ACC112 (cell line): ENCODE measurements at regions not wholly inside any gene's neighbourhood (a gene's known extent, or its start where the extent isn't known, plus 50 kb on each side); places are given as distances from the start of the nearest gene placed in this dataset.
"Not testable (repeated sequence)": the region's sequence is repeated elsewhere in the genome, so short reads cannot be mapped to it uniquely, and the experiment has no call there.

Experiments used
- H2AFZ ChIP-seq: fragments of 200-600 bp; sonication (generic); one replicate; pipeline ENCODE4 v1.6.0; 2017; ENCODE audit warnings: antibody characterized with exemption, low read length; ENCODE audit not compliant: unreplicated experiment
- H3K27ac ChIP-seq: fragments of 200-600 bp; sonication (generic); 2 replicates; pipeline ENCODE4 v1.5.1; 2014; ENCODE audit warnings: low read depth, mild to moderate bottlenecking, antibody characterized with exemption, low read length, moderate library complexity
- H3K27me3 ChIP-seq: fragments of 200-600 bp; sonication (generic); 2 replicates; pipeline ENCODE4 v1.6.1; 2014; ENCODE audit warnings: mild to moderate bottlenecking, antibody characterized with exemption, low read length, moderate library complexity, mixed read lengths; ENCODE audit not compliant: insufficient read depth
- H3K36me3 ChIP-seq: fragments of 200-600 bp; sonication (generic); 2 replicates; pipeline ENCODE4 v1.6.1; 2016; ENCODE audit warnings: mild to moderate bottlenecking, antibody characterized with exemption, low read length, moderate library complexity, mixed read lengths; ENCODE audit not compliant: insufficient read depth
- H3K4me1 ChIP-seq: fragments of 200-600 bp; sonication (generic); one replicate; pipeline ENCODE4 v1.6.1; 2016; ENCODE audit warnings: low read length, mixed read lengths; ENCODE audit not compliant: insufficient read depth, unreplicated experiment, control insufficient read depth
- H3K4me3 ChIP-seq: fragments of 200-600 bp; sonication (generic); 2 replicates; pipeline ENCODE4 v1.5.1; 2014; ENCODE audit warnings: mild to moderate bottlenecking, low read depth, low read length
- H3K79me2 ChIP-seq: fragments of 200-600 bp; sonication (generic); one replicate; pipeline ENCODE4 v1.6.0; 2016; ENCODE audit warnings: low read length; ENCODE audit not compliant: control insufficient read depth, unreplicated experiment, insufficient read depth

GRCh38 chr3:130151555-130151954 lies 69.9 kb downstream of the ALG1L2 start:
- not testable (repeated sequence) for H3K79me2 ChIP-seq, H3K27ac ChIP-seq, H2AFZ ChIP-seq, H3K4me1 ChIP-seq, H3K4me3 ChIP-seq, H3K27me3 ChIP-seq, H3K36me3 ChIP-seq

- not testable (repeated sequence) for H3K27ac ChIP-seq, H3K27me3 ChIP-seq, H3K79me2 ChIP-seq, H3K4me1 ChIP-seq, H3K4me3 ChIP-seq, H2AFZ ChIP-seq, H3K36me3 ChIP-seq
Measured at GRCh38 chr3:130153247-130153646, 71.6 kb downstream of the ALG1L2 start.

DNA sequence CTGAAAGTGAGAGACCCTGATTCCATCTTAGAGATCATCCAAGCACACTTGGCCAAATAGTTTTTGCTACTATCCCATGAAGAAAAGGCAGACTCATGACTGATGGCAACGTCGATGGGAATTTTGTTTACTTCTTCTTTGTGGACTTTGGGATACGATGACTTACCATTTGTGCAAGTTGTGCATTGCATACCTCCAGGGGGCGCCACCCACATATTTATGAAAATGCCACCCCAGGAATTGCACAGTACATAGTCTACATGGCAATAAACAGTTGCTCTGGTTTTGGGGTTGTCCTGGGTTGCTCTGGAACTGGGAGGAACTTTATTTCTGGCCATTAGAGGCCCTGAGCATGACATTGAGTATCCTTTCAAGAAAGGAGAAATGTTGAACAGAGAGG lies 73.8 kb downstream of the ALG1L2 start:
- not testable (repeated sequence) for H3K27me3 ChIP-seq, H2AFZ ChIP-seq, H3K36me3 ChIP-seq, H3K79me2 ChIP-seq, H3K4me1 ChIP-seq, H3K27ac ChIP-seq, H3K4me3 ChIP-seq

DNA sequence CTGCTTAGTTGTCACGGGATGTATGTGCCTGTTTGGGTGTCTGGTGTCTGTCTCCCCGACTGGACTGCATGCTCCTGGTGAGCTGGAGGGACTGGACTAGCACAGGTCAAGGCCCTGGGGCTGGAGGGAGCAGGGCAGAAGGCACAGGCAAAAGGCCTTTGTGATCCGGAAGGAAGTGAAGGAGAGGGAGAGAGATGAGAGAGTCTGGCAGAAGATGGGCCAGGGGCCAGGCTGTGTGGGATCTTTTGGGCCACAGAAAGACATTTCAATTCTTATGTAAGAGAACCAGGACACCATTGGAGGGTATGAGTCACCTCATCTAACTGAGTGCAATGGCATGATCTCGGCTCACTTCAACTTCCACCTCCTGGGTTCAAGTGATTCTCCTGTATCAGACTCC lies 85.2 kb downstream of the ALG1L2 start:
- not testable (repeated sequence) for H2AFZ ChIP-seq, H3K4me1 ChIP-seq, H3K4me3 ChIP-seq, H3K27ac ChIP-seq, H3K79me2 ChIP-seq, H3K27me3 ChIP-seq, H3K36me3 ChIP-seq

DNA sequence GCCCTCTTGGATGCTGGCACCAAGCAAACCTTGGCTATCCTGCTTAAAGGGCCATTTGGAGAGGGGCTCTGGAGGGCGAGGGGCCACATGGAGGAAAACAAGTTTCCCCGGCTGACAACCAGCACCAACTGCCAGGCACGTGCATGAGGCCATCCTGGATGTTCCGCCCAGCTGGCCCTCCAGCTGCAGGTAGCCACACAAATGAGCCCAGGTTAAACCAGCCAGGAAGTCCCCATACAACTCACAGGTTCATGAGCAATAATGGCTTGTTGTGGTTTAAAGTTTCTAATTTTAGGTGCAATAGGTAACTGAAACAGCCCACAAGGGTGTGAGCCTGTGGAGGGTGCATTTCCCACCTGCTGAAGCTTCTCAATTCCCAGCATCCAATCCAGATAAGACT lies 93.6 kb downstream of the ALG1L2 start:
- H3K36me3 ChIP-seq, H3K4me1 ChIP-seq, H3K4me3 ChIP-seq, H3K27me3 ChIP-seq, H3K27ac ChIP-seq, H2AFZ ChIP-seq, H3K79me2 ChIP-seq: not testable (repeated sequence)

- H3K4me1 ChIP-seq, H3K27ac ChIP-seq, H3K36me3 ChIP-seq, H3K4me3 ChIP-seq, H3K79me2 ChIP-seq, H3K27me3 ChIP-seq, H2AFZ ChIP-seq: not testable (repeated sequence)
Measured at GRCh38 chr3:130176476-130177256, 95.0 kb downstream of the ALG1L2 start.

DNA sequence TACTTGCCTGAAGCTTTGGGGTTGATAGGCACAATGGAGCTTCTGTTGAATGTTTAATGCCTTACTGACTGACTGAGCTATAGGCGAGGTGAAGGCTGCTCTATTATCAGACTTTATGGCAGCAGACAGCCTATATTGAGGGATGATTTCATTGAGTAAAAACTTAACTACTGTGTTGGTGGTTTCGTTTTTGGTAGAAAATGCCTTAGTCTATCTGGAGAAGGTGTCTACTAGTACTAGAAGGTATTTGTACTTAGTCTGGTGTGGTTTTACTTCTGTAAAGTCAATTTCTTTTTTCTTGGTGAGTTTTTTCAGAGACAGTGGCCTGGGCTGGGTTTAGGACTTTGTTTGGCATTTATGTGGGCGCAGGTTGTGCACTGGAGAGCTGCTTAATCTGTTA lies 97.2 kb downstream of the ALG1L2 start:
- H3K36me3 ChIP-seq, H3K4me3 ChIP-seq, H3K27me3 ChIP-seq, H3K79me2 ChIP-seq, H2AFZ ChIP-seq, H3K27ac ChIP-seq, H3K4me1 ChIP-seq: not testable (repeated sequence)

- H3K27me3 ChIP-seq, H2AFZ ChIP-seq, H3K79me2 ChIP-seq, H3K36me3 ChIP-seq, H3K4me1 ChIP-seq, H3K27ac ChIP-seq: not testable (repeated sequence)
- H3K4me3 ChIP-seq, result 0 out of 2 replicates have a peak overlapping the region, but pooled peaks have one; percentile 49
Measured at GRCh38 chr3:130179353-130179970, 97.8 kb downstream of the ALG1L2 start.

DNA sequence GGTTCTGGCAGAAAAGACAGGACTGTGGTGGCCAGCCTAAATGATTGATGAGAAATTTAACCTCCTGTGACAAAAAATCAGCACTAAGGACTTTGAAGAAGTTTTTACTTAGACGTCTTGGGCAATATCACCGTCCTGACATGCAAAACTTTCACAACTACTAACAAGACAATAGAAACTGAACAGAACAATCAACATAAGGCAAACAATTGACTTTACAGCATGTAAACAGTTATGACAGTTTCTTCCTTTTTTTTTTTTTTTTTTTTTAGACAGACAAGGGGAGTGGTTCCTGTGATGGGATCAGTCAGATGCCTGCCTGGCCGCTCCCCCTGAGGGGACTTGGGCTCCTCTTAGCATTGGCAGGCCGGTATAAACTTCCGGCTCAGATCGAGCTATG lies 100.8 kb downstream of the ALG1L2 start:
- H3K36me3 ChIP-seq, H3K79me2 ChIP-seq, H3K4me3 ChIP-seq, H3K4me1 ChIP-seq, H2AFZ ChIP-seq, H3K27me3 ChIP-seq, H3K27ac ChIP-seq: not testable (repeated sequence)

- H3K79me2 ChIP-seq, H3K36me3 ChIP-seq, H2AFZ ChIP-seq, H3K27ac ChIP-seq, H3K27me3 ChIP-seq, H3K4me1 ChIP-seq, H3K4me3 ChIP-seq: not testable (repeated sequence)
Measured at GRCh38 chr3:130183689-130184088, 102.1 kb downstream of the ALG1L2 start.

- not testable (repeated sequence) for H3K27me3 ChIP-seq, H2AFZ ChIP-seq, H3K36me3 ChIP-seq, H3K4me1 ChIP-seq, H3K4me3 ChIP-seq, H3K27ac ChIP-seq, H3K79me2 ChIP-seq
Measured at GRCh38 chr3:130184152-130185024, 102.8 kb downstream of the ALG1L2 start.
